Vagina (tissue), 2 donors: ENCODE measurements at regions not wholly inside any gene's neighbourhood (a gene's known extent, or its start where the extent isn't known, plus 50 kb on each side); places are given as distances from the start of the nearest gene placed in this dataset.

Source experiments
- POLR2A ChIP-seq, 2 donors: fragments of 450-650 bp; IDR thresholded peaks; one replicate each; pipeline ENCODE4 v1.6.1; 2017; ENCODE audit warnings: antibody characterized with exemption in 2 of 2, mild to moderate bottlenecking in 2 of 2, moderate library complexity in 2 of 2
- TF ChIP-seq, protein P1 (sequence below), 3 experiments: fragments of 450-650 bp in 2 of 3; fragments of 200-600 bp in 1 of 3; sonication (generic) in 1 of 3; IDR thresholded peaks; one replicate each; pipeline ENCODE4 v1.5.1; 2017 to 2019; ENCODE audit warnings: antibody characterized with exemption in 3 of 3, mild to moderate bottlenecking in 2 of 3, moderate library complexity in 2 of 3

DNA sequence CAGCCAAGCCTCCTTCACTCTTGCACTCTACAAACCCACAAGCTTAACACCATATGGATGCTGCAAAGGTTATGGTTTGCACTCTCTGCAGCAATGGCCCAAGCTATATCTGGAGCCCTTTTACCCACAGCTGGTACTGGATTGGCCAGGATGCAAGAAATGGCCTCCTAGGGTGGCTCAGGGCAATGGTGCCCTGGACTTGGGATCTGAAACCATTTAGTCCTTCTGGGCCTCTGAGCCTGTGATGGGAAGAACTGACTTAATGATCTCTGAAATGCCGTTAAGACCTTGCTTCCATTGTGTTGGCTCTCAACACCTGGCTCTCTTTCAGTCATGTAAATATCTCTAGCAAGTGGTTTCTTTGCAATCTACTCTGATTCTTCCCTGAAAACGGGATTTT, 626.0 kb downstream of the KCTD8 start:
- TF ChIP-seq, protein P1, sequence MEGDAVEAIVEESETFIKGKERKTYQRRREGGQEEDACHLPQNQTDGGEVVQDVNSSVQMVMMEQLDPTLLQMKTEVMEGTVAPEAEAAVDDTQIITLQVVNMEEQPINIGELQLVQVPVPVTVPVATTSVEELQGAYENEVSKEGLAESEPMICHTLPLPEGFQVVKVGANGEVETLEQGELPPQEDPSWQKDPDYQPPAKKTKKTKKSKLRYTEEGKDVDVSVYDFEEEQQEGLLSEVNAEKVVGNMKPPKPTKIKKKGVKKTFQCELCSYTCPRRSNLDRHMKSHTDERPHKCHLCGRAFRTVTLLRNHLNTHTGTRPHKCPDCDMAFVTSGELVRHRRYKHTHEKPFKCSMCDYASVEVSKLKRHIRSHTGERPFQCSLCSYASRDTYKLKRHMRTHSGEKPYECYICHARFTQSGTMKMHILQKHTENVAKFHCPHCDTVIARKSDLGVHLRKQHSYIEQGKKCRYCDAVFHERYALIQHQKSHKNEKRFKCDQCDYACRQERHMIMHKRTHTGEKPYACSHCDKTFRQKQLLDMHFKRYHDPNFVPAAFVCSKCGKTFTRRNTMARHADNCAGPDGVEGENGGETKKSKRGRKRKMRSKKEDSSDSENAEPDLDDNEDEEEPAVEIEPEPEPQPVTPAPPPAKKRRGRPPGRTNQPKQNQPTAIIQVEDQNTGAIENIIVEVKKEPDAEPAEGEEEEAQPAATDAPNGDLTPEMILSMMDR (IDR thresholded peaks at IDR 0.05), result no peak
- TF ChIP-seq POLR2A (IDR thresholded peaks at IDR 0.05), result no peak
